DMS53 treated with DMSO at 0.1 percent for 48 hours (cell line): ENCODE measurements at regions not wholly inside any gene's neighbourhood (a gene's known extent, or its start where the extent isn't known, plus 50 kb on each side); places are given as distances from the start of the nearest gene placed in this dataset.
"Not testable (repeated sequence)": the region's sequence is repeated elsewhere in the genome, so short reads cannot be mapped to it uniquely, and the experiment has no call there.

ENCODE experiments used
- DNase-seq: peaks from one replicate; lab custom pipeline; 2025; ENCODE audit not compliant: unreplicated experiment; lab: John Stamatoyannopoulos, UW

DNA sequence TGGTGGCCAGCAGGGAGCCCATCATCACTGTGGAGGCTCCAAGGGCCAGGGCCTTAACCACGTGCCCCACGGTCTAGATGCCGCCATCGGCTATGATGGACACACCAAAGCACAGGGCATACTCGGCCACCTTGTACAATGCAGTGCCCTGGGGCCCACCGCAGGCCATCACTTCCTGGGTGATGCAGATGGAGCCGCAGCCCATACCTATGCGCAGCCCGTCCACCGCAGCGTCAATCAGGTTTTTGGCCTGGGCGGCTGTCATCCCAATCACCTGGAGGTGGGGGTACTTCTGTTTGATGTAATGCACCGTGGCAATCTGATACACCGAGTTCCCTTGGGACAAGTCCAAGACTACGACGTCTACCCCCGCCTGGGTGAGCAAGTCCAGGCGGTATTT lies 153.3 kb upstream of the ZSWIM2 start:
- DNase-seq, result no peak

DNA sequence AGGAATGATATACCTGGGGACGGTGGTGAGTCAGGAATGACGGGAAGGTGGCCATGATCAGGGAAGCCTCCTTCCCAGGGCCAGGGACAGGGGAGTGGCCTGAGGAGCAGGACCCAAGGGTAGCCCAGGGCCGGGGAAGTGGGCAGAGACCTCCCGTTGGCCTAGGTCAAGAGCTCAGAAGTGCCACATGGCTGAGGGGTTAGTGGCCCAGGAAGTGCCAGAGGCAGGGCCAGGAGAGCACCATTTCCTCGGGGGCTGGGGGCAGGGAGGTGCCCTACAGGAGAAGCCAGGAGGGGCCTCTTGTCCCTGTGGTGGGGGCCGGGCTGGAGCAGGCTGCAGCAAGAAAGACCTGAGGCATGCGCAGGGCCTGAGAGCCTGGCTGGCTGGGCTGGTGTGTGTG lies 152.3 kb upstream of the ZSWIM2 start:
- DNase-seq, result no peak

DNA sequence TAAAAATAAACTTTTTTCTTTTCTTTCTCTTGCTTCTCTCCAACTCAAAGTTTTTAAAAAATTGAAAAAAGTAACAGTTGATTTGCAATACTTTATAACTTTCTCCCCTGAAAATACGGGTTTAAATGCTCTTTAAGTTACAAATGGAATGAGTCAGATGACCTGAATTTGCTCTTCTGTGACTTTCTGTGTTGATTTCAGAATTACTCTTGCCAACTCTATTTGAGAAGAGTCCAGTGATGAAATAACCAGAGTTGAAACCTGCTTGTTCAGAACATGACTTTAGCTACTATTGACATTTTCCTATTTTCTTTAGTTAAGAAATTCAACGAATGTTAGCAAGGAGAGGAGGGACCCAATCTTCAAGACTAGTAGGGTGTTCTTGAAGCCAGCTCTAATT lies 146.1 kb upstream of the ZSWIM2 start:
- no peak for DNase-seq

DNA sequence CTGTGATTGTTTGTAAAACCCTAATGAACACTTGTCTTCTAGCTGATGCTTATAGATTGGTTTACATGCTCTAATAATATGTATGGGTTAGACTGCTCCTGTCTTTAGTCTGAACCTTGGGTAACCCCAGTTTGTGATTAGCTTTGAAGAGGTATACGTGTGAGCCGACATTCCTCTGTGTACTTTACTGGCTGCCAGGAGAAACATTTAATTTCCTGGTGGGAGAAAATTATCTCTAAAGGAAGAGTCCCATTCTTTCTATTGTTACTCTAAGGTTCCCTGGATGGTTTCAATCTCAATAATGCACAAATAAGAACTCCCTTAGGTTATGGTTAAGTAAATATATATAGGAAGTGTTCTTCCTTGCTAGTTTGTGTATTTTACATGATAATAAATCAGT lies 143.6 kb upstream of the ZSWIM2 start:
- DNase-seq, result no peak

DNA sequence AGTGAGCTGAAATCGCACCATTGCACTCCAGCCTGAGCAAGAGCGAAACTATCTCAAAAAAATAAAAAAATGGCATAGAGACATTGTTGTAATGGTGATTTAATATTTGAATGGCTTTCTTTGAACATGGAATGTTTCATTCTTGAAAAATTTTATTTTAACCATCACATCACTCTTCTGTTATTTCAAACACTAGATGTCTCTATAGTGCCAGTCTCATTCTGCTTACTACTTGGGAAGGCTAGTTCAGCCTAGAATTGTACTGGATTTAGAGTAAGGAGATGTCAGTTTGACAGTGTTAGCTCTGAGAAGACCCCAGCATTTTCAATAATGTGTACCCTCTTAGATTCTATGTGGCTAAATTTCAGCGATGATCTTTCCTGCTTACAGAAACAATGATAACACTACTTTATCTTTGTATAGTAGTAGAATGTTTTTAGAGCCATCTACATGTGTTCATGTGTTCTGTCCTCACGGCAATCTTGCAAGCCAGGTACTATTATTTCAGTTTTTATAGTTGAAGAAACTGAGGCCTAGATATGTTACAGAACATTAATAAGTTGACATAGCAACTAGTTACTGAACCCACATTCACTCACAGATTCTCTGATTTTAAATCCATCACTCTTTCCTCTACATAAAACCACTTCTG lies 142.9 kb upstream of the ZSWIM2 start:
- peak; percentile 21 for DNase-seq

DNA sequence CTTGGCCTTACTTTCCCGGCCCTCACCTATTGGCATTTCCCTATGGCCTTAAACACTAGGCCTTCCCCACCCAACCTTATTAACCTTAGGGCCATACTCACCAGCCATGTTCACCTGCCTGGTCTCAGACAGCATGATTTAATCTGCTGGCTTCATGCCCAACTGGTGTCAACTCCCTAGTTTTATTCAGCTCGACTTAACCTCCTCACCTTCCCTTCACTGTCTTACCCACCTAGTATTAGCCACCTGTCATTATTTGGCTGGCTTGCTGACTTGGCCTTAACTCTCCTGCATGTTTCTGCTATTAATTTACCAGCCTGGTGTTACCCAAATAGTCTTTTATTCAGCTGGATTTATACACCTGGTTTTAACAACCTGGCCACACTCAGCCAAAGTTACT lies 136.0 kb upstream of the ZSWIM2 start:
- DNase-seq, result peak; percentile 76

DNA sequence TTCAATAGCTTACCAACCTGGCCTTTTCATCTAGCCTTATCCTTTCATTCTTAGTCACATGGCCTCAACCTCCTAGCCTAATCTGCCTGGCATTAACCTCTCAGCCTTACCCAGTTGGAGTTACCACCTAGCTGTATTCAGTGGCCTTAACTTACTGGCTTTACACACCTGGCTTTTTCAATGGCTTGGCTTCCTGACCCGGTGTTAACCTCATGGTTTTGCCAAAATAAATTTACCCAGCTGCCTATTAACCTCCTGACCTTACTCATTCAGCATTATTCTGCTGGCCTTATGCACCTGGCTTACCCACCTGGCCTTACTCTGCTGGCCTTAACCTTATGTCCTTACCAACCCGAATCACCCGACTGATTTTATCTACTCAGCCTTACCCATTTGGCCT lies 135.5 kb upstream of the ZSWIM2 start:
- peak; percentile 86 for DNase-seq

DNA sequence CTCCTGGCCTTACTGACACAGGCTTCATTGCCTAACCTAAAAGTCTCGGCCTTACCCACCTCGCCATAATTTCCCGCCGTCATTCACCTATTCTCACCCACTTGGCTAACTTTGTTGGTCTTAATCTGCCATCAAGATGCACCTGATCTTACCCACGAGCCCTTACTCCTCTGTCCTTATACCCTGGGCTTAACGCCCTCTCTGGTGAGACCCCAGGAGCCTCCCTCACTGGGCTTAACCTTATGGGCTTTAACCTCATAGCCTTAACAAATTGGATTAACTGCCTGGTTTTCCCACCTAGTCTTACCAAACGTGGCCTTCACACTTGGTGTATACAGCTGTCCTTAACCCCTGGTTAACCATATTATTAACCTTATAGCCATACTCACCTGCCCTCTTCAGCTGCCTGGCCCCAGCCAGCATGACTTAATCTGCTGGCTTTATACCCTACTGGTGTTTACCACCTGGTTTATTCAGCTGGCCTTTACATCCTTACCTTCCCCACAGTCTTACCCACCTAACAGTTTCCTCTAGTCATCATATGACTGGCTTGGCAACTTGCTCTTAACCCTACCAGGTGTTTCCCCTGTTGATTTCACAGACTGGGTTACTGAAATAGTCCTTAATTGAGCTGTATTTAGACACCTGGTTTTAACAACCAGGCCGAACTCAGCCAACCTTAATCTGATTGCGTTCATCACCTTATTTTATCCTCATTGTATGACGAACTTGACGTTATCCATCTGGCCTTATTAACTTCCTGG lies 132.0 kb upstream of the ZSWIM2 start:
- peak; percentile 80 for DNase-seq

DNA sequence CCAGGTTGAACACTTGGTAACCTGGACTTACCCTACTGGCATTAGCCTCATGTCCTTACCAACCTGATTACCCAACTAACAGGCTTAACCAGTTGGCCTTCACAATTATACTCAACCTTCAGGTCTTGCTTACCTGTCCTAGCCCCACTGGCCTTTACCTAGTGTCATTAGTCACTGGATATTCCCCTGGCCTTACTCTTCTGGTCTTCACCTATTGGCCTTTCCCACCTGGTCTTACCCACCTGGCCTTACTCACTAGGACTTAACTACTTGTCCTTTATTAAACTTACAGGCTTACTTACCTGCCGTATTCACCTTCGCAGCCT lies 131.1 kb upstream of the ZSWIM2 start:
- peak; percentile 22 for DNase-seq

DNA sequence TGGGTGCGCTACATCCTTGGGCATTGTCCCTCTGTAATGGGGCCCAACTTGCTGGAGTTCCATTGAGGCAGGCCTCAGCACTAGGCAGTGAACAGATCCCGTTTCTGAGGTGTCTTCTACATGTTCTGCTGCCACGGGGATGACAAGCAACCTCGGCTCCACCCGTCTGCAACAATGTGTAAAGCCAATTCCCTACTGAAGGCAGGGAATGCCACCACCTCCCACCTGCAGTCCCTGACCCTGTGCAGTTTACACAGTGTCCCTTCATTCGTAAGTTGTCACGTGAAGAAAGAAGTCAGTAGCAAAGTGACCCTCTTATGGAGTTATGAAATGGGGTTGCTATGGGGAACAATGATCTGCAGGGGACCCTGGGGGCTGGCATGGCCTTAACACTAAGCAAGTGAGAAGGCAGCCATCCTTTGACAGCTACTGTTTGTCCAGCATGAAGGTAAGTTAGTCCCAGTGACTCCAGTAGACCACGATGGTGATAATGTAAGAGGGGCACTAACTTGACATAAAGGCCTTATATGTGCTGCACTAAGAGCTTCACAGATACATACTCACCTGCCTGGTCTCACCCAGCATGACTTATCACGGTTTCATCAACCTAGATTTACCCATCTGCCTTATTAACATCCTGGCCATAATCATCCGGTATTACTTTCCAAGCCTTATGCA lies 130.6 kb upstream of the ZSWIM2 start:
- no peak for DNase-seq

DNA sequence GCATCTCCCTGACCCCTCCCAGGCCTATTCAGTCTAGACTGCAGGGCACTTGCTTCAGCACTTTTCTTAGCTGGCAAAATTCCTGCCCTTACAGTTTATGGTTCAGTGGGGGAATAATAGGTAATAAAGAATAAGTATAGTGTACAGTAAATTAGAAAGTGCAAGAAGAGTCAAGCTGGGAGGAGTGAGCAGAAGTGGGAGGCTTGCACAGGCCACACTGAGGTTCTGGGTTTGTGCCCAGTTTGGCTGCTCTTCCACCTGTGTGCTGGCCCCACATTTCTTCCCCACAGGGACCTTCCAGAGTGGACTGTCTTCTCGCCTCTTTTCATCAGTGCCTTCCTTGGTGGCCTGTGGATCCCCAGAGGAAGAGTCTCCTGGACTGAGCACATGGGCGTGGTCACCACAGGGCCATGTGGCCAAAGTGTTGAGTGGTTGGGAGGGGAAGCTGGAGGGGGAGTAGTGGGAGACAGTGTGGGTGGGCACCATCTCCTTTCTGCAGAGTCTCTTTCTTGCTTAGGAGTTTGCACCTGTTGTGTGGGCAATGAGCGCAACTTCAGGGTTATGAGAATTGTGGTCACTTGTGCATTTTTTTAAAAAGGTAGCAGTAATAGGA lies 128.6 kb upstream of the ZSWIM2 start:
- no peak for DNase-seq

DNA sequence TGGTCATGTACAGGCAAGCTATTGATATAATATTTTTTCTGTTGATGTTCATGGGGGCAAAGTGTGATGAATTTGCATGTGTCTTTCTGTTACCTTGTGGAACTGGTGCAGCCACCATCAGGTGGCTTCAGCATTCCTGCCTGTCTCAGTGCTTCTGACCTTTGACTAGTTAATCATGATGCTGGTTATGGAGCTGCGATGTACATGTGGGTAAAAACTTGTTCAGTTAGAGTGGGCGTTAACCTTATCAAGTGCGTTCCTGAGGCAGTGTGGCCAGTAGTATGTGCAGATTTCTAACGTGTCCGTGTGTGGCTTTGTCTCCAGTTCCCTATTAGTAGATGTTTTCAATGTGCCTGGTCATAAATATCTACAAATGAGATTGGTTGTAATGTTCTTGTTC lies 127.4 kb upstream of the ZSWIM2 start:
- DNase-seq, result no peak

DNA sequence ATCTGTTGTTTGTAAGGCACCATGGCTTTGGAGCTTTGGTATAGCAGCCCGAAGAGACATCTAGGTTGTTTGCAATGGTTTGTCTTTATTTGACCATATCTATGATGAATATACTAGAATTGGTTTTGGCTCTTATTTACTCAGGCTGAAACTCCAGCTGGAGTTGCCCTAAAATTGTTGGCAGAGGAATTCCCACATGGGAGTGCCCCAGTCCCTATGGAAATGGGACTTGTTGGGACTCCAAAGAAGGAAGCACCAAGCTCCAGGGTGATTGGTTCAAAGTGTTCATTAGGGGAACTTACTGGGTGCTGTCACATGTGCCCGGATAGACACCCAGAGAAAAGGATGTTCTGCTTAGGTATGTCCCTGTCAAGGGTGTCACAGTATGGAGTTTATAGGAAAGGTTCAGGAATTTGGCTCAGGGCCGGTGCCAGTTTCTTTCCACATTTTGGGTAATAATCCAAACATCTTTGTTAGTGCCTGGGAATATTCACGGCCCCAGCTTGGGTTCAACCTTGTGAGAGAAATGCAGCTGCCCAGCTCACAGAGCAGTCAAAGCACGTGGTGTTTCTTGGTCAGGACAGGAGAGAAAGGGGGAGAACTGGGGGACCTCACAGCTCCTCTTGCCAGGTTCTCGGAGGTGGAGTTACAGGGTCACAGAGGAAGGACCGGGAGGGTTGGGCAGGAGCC lies 123.5 kb upstream of the ZSWIM2 start:
- DNase-seq, result no peak

DNA sequence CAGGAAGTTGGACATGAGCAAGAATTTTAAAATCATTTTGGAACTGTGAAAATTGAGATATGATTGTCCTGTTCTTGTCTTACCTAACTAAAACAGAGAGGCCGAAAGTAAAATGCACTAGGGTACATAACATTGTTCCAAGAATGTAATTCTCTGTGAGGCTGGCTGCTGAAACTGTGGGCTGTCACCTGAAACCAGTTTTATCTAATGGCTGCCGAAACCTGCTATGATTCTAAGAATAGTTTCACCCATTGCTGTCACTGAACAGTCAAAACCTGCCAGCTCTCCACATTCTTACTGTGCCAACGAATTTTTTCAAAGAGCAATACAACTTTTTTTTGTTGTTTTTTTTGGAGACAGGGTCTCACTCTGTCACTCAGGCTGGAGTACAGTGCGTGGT lies 119.3 kb upstream of the ZSWIM2 start:
- no peak for DNase-seq

DNA sequence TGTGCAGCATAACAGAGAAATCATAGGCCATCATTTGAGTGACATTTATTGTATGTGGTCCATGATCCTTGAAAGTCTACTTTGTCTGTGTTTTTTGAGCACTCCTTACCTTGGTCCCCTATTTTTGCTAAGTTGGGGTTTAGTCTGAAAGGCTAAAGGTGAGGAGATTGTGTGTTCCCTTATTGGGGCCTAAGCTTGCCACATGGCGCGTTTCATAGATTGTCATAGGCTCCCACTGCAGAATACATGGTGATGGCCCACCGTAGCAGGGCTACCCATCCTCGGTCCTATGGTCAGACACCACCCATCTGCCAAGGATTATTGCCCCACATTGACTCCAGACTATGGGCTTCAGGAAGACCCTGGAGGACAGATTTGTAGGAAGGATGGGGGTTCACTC lies 117.0 kb upstream of the ZSWIM2 start:
- DNase-seq, result no peak

DNA sequence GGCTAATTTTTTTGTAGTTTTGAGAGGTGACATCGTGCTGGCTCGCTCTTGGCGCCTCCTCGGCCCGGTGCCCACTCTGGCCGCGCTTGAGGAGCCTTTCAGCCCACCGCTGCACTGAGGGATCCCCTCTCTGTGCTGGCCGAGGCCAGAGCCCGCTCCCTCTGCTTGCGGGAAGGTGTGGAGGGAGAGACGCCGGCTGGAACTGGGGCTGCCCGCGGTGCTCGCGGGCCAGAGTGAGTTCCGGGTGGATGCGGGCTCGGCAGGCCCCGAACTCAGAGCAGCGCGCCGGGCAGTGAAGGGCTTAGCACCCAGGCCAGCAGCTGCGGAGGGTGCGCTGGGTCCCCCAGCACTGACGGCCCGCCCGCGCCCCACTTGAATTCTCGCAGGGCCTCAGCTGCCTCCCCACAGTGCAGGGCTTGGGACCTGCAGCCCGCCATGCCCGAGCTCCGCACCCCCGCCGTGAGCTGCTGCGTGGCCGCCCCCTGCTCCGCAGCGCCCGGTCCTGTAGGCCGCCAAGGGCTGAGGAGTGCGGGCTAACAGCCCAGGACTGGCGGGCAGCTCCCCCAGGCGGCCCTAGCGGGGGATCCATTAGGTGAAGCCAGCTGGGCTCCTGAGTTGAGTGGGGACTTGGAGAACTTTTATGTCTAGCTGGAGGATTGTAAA lies 113.2 kb upstream of the ZSWIM2 start:
- DNase-seq, result no peak

DNA sequence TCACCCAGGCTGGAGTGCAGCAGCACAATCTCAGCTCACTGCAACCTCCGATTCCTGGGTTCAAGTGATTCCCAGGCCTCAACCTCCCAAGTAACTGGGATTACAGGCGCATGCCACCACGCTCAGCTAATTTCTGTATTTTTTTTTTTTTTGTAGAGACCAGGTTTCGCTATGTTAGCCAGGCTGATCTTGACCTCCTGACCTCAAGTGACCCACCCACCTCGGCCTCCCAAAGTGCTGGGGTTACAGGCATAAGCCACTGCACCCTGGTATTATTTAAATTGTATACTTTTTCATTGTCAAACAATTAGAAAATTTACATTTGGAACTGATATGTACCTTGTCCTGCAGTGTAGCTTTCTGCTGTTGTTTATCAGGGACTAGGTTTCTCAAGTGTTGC lies 111.3 kb upstream of the ZSWIM2 start:
- DNase-seq, result not testable (repeated sequence)

DNA sequence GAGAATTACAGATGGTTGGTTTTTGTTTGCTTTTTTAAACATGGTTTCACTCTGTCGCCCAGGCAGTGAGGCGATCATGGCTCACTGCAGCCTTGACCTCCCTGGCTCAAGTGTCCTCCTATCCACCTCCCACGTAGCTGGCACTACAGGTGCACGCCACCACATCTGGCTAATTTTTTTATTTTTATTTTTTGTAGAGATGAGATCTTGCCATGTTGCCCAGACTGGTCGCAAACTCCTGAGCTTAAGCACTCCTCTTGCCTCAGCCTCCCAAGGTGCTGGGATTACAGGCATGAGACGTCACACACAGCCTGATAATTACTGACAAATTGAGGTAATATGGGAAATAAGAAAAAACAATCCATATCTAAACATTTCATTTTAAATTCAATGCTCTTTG lies 110.5 kb upstream of the ZSWIM2 start:
- DNase-seq, result no peak

DNA sequence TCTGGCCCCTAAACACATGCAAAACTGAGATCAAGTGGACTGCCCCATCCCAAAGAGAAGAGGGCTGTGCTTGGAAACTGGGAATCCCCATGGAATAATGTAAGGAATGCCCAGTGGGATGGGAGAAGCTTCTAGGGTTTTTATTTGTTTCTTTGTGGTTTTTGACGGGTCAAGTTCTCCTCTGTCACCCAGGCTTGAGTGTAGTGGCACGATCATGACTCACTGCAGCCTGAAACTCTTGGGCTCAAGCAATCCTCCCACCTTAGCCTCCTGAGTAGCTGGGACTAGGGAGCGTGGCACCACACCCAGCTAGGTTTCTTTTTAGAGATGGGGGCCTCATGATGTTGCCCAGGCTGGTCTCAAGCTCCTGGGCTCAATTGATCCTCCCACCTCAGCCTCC lies 101.7 kb upstream of the ZSWIM2 start:
- DNase-seq, result no peak

DNA sequence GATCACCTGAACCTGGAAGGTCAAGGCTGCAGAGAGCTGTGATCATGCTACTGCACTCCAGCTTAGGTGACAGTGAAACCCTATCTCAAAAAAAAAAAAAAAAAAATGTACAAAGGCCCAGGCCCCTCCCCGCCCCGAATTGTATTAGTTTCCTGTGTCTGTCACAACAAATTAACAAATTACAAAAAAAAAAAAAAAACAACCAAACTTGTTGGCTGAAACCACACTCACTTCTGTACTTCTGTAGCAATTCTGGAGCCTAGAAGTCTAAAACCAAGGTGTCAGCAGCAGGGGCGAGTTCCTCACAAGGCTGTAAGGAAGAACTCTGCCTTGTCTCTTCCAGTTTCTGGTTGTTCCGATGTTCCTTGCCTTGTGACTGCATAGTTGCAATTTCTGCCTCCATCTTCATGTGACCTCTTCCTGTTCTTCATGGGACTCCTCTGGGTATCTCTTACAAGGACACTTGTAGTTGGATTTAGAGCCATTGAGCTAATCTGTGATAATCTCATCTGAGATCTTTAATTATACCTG lies 100.8 kb upstream of the ZSWIM2 start:
- DNase-seq, result no peak

DNA sequence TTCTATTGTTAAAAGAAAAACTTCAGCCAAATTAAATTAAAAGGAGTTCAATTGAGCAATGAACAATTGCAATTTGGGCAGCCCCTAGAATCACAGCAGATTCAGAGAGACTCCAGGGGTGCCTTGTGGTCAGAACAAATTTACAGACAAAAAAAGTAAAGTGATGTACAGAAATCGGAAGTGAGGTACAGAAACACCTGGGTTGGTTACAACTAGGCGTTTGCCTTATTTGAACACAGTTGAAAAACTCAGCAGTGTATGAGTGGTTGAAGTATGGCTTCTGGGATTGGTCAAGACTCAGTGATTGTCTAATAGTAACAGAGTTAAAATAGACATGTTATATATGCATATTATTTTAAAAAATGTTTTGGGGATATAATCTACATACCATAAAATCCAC lies 98.5 kb upstream of the ZSWIM2 start:
- DNase-seq, result no peak
